Caco-2 (cell line): ENCODE measurements at regions not wholly inside any gene's neighbourhood (a gene's known extent, or its start where the extent isn't known, plus 50 kb on each side); places are given as distances from the start of the nearest gene placed in this dataset.

Experiments used
- BruUV-seq: library from RNA; stranded (reverse); fragments of 400-500 nt; replicated peaks from 2 replicates; lab custom pipeline; 2021; lab: Mats Ljungman, UMichigan
- CTCF ChIA-PET: fragments of 300-600 bp; sonication (Branson Sonifier 250); formaldehyde crosslinking; loops from one replicate; lab custom pipeline; 2022; ENCODE audit warnings: antibody characterized with exemption; lab: Charles Lee
- POLR2A ChIA-PET: fragments of 300-600 bp; sonication (Branson Sonifier 250); formaldehyde crosslinking; loops from one replicate; lab custom pipeline; 2022; ENCODE audit warnings: antibody characterized with exemption; lab: Charles Lee
- DNase-seq, 2 experiments: peaks; one replicate each; pipeline versions ENCODE4 v3.0.0 to v3.0.0-alpha.2; 2020 to 2022
- H3K27me3 ChIP-seq: replicated peaks from 2 replicates; pipeline ENCODE4 v1.6.0; 2011; ENCODE audit warnings: low read length; ENCODE audit not compliant: control insufficient read depth, insufficient read depth
- H3K36me3 ChIP-seq: 2 replicates; pipeline ENCODE4 v1.5.1; 2011; ENCODE audit warnings: low read length; ENCODE audit not compliant: control insufficient read depth, insufficient read depth
- H3K4me1 ChIP-seq: fragments of 250-450 bp; sonication (Bioruptor Pico); 2 replicates; pipeline ENCODE4 v1.5.1; 2020; ENCODE audit warnings: mild to moderate bottlenecking
- H3K4me3 ChIP-seq: 2 replicates; pipeline ENCODE4 v1.5.1; 2011; ENCODE audit warnings: low read depth, mild to moderate bottlenecking, control low read depth, low read length
- H3K9me3 ChIP-seq: fragments of 250-450 bp; sonication (Bioruptor Pico); 2 replicates; pipeline ENCODE4 v1.5.1; 2020; ENCODE audit warnings: mild to moderate bottlenecking, moderate library complexity
- H3K27ac Mint-ChIP-seq: one replicate; pipeline ENCODE4 v1.8.0; 2022; ENCODE audit warnings: mixed read lengths; ENCODE audit not compliant: unreplicated experiment
- H3K27me3 Mint-ChIP-seq: one replicate; pipeline ENCODE4 v1.8.0; 2022; ENCODE audit warnings: mixed read lengths; ENCODE audit not compliant: insufficient read depth, unreplicated experiment
- H3K36me3 Mint-ChIP-seq: one replicate; pipeline ENCODE4 v1.8.0; 2022; ENCODE audit warnings: mild to moderate bottlenecking, mixed read lengths; ENCODE audit not compliant: insufficient read depth, unreplicated experiment
- H3K4me1 Mint-ChIP-seq: one replicate; pipeline ENCODE4 v1.8.0; 2022; ENCODE audit warnings: low read depth, mixed read lengths; ENCODE audit not compliant: unreplicated experiment
- H3K4me3 Mint-ChIP-seq: one replicate; pipeline ENCODE4 v1.8.0; 2022; ENCODE audit warnings: mild to moderate bottlenecking, moderate library complexity, mixed read lengths; ENCODE audit not compliant: unreplicated experiment
- H3K9me3 Mint-ChIP-seq: one replicate; pipeline ENCODE4 v1.8.0; 2022; ENCODE audit warnings: mixed read lengths; ENCODE audit not compliant: unreplicated experiment
- intact Hi-C: fragments of 100-400 bp; cut with micrococcal nuclease; formaldehyde crosslinking; loops from one replicate; pipeline ENCODE4 v1.10.0; 2022; ENCODE audit not compliant: unreplicated experiment
- TF ChIP-seq, protein P1 (sequence below), 2 experiments: fragments of 200-600 bp in 1 of 2; IDR thresholded peaks; 1 replicate in 1 of 2; 2 replicates in 1 of 2; pipeline versions ENCODE4 v1.5.1 to v1.8.0; 2011 to 2022; ENCODE audit warnings: antibody characterized with exemption in 1 of 2, control low read depth in 1 of 2, inconsistent platforms in 1 of 2, low read depth in 1 of 2, low read length in 1 of 2, mild to moderate bottlenecking in 1 of 2, moderate library complexity in 1 of 2; ENCODE audit not compliant: insufficient read depth in 1 of 2, severe bottlenecking in 1 of 2, unreplicated experiment in 1 of 2

DNA sequence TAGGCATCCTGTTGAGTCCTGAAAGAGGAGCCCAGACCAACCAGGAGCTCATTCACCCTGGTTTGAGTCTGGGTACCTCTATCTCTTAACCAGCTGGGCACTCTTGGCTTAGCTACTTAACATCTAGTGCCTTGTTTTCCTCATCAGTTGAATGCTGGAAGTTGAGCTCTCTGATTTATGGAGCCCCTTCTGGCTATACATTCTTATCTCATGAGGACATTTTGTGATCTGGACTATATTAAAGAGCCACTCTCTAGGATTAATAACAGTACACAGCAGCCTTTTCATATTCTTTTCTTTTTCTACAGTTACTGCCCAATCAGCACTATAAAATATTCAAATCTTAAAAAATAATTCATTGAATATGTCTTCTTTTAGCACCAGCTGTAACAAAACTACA, 296.9 kb upstream of the RUNX1 start:
- TF ChIP-seq, protein P1, sequence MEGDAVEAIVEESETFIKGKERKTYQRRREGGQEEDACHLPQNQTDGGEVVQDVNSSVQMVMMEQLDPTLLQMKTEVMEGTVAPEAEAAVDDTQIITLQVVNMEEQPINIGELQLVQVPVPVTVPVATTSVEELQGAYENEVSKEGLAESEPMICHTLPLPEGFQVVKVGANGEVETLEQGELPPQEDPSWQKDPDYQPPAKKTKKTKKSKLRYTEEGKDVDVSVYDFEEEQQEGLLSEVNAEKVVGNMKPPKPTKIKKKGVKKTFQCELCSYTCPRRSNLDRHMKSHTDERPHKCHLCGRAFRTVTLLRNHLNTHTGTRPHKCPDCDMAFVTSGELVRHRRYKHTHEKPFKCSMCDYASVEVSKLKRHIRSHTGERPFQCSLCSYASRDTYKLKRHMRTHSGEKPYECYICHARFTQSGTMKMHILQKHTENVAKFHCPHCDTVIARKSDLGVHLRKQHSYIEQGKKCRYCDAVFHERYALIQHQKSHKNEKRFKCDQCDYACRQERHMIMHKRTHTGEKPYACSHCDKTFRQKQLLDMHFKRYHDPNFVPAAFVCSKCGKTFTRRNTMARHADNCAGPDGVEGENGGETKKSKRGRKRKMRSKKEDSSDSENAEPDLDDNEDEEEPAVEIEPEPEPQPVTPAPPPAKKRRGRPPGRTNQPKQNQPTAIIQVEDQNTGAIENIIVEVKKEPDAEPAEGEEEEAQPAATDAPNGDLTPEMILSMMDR (IDR thresholded peaks at IDR 0.05; ENCODE audit: insufficient read depth in 1 of 2, low read depth in 1 of 2, low read length in 1 of 2, severe bottlenecking in 1 of 2, unreplicated experiment in 1 of 2) = no peak
- no peak overlapping the region for H3K27ac Mint-ChIP-seq
- Histone ChIP-seq H3K4me1 (no peaks in the 10 kb centered on the region), H3K27me3 (no peaks in the 10 kb centered on the region), H3K4me3 (no peak overlapping the region), H3K36me3 (no peaks in the 10 kb centered on the region), H3K9me3 (no peaks in the 10 kb centered on the region)
- POLR2A ChIA-PET = no interaction called here
- peaks cover 17% of the 10 kb centered on the region for H3K9me3 Mint-ChIP-seq
- H3K27me3 Mint-ChIP-seq = peaks cover 2% of the 10 kb centered on the region
- no peaks in the 10 kb centered on the region for H3K4me1 Mint-ChIP-seq
- intact Hi-C loops = no loop called here
- CTCF ChIA-PET = no interaction called here
- no peaks in the 10 kb centered on the region for H3K36me3 Mint-ChIP-seq
- no TSS peak for BruUV-seq
- no peak overlapping the region for H3K4me3 Mint-ChIP-seq
- no peak for DNase-seq

DNA sequence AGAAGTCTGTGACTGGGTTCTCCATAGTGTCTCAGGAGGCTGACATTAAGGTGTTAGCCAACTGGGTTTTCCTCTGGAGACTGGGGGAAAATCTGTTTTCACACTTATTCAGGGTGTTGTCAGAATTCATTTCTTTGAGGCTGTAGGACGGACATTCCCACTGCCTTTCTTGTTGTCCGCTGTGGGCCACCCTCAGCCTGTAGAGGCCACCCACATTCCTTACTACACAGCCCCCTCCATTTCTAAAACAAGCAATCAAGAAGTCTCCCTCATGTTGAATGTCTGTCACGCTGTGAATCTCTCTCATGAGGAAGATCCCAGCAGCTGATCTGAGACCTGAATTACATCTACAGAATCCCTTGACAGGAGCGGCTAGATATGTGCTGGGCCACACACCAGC, 295.5 kb upstream of the RUNX1 start:
- Mint-ChIP-seq H3K27ac (no peak overlapping the region), H3K27me3 (peaks cover 2% of the 10 kb centered on the region), H3K4me3 (no peak overlapping the region), H3K4me1 (no peaks in the 10 kb centered on the region), H3K9me3 (peaks cover 17% of the 10 kb centered on the region), H3K36me3 (no peaks in the 10 kb centered on the region)
- no peak for DNase-seq
- Histone ChIP-seq H3K36me3 (no peaks in the 10 kb centered on the region), H3K9me3 (no peaks in the 10 kb centered on the region), H3K27me3 (no peaks in the 10 kb centered on the region), H3K4me3 (no peak overlapping the region), H3K4me1 (no peaks in the 10 kb centered on the region)
- ChIA-PET CTCF (no interaction called here), POLR2A (no interaction called here)
- TF ChIP-seq, protein P1 (IDR thresholded peaks at IDR 0.05; ENCODE audit: insufficient read depth in 1 of 2, low read depth in 1 of 2, low read length in 1 of 2, severe bottlenecking in 1 of 2, unreplicated experiment in 1 of 2) = no peak
- BruUV-seq = no TSS peak
- intact Hi-C loops = no loop called here

DNA sequence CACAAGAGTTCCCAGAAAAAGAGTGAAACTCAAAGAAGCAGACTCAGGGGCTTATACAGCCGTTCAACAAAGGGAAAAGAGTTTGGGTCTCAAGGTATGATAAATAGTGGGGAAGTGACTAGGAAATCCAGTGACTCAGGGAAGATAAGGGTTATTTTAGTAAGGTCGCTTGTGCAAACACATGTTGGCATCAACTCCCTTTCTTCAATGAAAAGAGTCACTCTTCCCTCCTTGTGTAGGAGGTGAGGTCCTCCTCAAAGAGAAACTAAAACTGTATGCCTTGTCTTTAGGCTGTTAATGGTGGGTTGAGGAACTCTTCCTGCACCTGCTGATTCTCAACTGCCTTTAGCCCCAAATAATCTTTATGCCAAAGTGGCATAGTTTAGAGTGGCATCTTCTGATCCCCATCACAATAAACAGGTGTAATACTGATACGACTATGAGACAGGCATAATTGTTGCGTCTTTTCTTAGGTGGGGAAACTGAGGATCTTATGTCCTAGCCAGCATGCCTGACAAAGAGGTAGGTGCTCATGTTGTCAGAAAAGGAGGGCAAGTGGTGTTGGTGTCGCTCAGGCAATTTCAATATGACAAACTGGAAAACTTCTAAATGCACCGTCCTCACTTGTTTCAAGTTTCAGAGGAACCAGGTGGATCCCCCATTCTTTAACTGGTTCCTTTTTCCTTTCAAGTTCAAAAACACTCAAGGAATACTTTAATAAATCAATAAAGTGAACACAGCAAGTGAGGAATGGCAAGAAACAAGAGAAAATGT, 294.1 kb upstream of the RUNX1 start:
- no peak overlapping the region for H3K4me3 Mint-ChIP-seq
- peaks cover 19% of the 10 kb centered on the region for H3K9me3 Mint-ChIP-seq
- intact Hi-C loops = no loop called here
- no peaks in the 10 kb centered on the region for H3K36me3 ChIP-seq
- TF ChIP-seq, protein P1 (IDR thresholded peaks at IDR 0.05; ENCODE audit: insufficient read depth in 1 of 2, low read depth in 1 of 2, low read length in 1 of 2, severe bottlenecking in 1 of 2, unreplicated experiment in 1 of 2) = no peak
- H3K27me3 ChIP-seq = no peaks in the 10 kb centered on the region
- no TSS peak for BruUV-seq
- no peak overlapping the region for H3K4me3 ChIP-seq
- H3K4me1 Mint-ChIP-seq = peaks cover 3% of the 10 kb centered on the region
- ChIA-PET POLR2A (no interaction called here), CTCF (no interaction called here)
- H3K9me3 ChIP-seq = no peaks in the 10 kb centered on the region
- H3K36me3 Mint-ChIP-seq = no peaks in the 10 kb centered on the region
- no peak overlapping the region for H3K27ac Mint-ChIP-seq
- DNase-seq = no peak
- H3K4me1 ChIP-seq = peaks cover 3% of the 10 kb centered on the region; the same call in 1 of the 2 replicates
- peaks cover 2% of the 10 kb centered on the region for H3K27me3 Mint-ChIP-seq
